ENCODE measurements at regions not wholly inside any gene's neighbourhood (a gene's known extent, or its start where the extent isn't known, plus 50 kb on each side); places are given as distances from the start of the nearest gene placed in this dataset.

- Histone ChIP-seq H4K8ac (ENCODE audit: low read length) (no peak overlapping the region), H3K4me1 (ENCODE audit: control insufficient read depth, insufficient read depth, low read depth, low read length) (peaks cover 4% of the 10 kb centered on the region), H3K23ac (ENCODE audit: low read length in 2 of 2) (no peak overlapping the region), H2BK5ac (ENCODE audit: low read depth, low read length, poor library complexity, severe bottlenecking) (no peak overlapping the region), H4K91ac (ENCODE audit: low read length) (no peak overlapping the region), H3K4ac (ENCODE audit: low read depth in 1 of 2, low read length in 2 of 2) (no peak overlapping the region), H3K79me1 (replicated peaks; ENCODE audit: low read length, poor library complexity, severe bottlenecking) (no peaks in the 10 kb centered on the region), H2BK120ac (ENCODE audit: low read depth, low read length) (no peak overlapping the region), H2BK15ac (ENCODE audit: low read depth, poor library complexity, severe bottlenecking) (no peak overlapping the region), H3K4me2 (ENCODE audit: low read length, poor library complexity, severe bottlenecking) (no peak overlapping the region), H2AK5ac (ENCODE audit: low read length, severe bottlenecking) (no peak overlapping the region), H3K14ac (ENCODE audit: low read length in 2 of 2) (no peak overlapping the region), H3K27me3 (ENCODE audit: control insufficient read depth in 1 of 2, insufficient read depth in 1 of 2, low read length in 2 of 2) (no peaks in the 10 kb centered on the region), H3K9me3 (ENCODE audit: control insufficient read depth, low read length) (no peaks in the 10 kb centered on the region), H3K18ac (ENCODE audit: low read depth in 1 of 2, low read length in 2 of 2) (peak overlapping the region in 1 of 2 experiments; percentile 35), H3K9ac (ENCODE audit: low read length) (no peak overlapping the region), H3K4me3 (ENCODE audit: insufficient read depth in 1 of 2, low read depth in 1 of 2, low read length in 2 of 2) (no peak overlapping the region), H2AFZ (ENCODE audit: low read depth, low read length) (no peak overlapping the region), H3K36me3 (ENCODE audit: control insufficient read depth in 1 of 2, insufficient read depth in 2 of 2, low read depth in 1 of 2, low read length in 2 of 2) (no peaks in the 10 kb centered on the region), H2BK12ac (ENCODE audit: low read length in 2 of 2) (peak overlapping the region in 1 of 2 experiments; percentile 71), H3K27ac (ENCODE audit: low read length, poor library complexity, severe bottlenecking) (no peak overlapping the region)
- DNase-seq, result no peak
- 77% methylated on average over 6 of the region's 6 CpGs for WGBS
These were observed 116.9 kb upstream of the CREB1 start for GRCh38 chr2:207412787-207413310.

DNA sequence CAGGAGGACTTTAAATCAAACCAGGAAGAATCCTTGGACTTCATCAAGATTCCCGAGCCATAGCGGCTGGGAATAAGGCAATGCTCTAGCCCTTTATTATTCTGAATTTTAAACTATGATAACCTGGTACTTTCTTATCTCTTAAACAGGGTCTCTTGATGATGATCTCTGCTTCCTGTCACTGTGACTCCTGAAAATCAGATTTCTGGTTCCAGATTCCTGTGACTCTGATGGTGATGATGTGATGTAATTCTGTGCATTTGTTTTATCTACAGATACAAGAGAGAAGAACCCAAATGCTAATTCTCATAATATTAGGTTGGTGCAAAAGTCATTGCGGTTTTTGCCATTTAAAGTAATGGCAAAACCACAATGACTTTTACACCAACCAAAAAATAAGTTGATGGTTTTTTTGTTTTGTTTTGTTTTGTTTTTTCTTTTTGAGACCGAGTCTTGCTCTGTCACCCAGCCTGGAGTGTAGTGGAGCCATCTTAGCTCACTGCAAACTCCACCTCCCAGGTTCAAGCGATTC lies 116.3 kb upstream of the CREB1 start:
- no peak overlapping the region for H3K4me3 ChIP-seq (ENCODE audit: insufficient read depth in 1 of 2, low read depth in 1 of 2, low read length in 2 of 2)
- no peaks in the 10 kb centered on the region for H3K79me1 ChIP-seq (replicated peaks; ENCODE audit: low read length, poor library complexity, severe bottlenecking)
- H2BK12ac ChIP-seq (ENCODE audit: low read length in 2 of 2), result no peak overlapping the region
- no peaks in the 10 kb centered on the region for H3K36me3 ChIP-seq (ENCODE audit: control insufficient read depth in 1 of 2, insufficient read depth in 2 of 2, low read depth in 1 of 2, low read length in 2 of 2)
- H3K23ac ChIP-seq (ENCODE audit: low read length in 2 of 2), result no peak overlapping the region
- H2BK120ac ChIP-seq (ENCODE audit: low read depth, low read length), result no peak overlapping the region
- H3K27me3 ChIP-seq (ENCODE audit: control insufficient read depth in 1 of 2, insufficient read depth in 1 of 2, low read length in 2 of 2), result no peaks in the 10 kb centered on the region
- 94% methylated on average over 4 of the region's 5 CpGs for WGBS
- no peak for DNase-seq
- H2BK5ac ChIP-seq (ENCODE audit: low read depth, low read length, poor library complexity, severe bottlenecking), result no peak overlapping the region
- no peaks in the 10 kb centered on the region for H3K9me3 ChIP-seq (ENCODE audit: control insufficient read depth, low read length)
- no peak overlapping the region for H4K8ac ChIP-seq (ENCODE audit: low read length)
- no peak overlapping the region for H2BK15ac ChIP-seq (ENCODE audit: low read depth, poor library complexity, severe bottlenecking)
- no peak overlapping the region for H2AK5ac ChIP-seq (ENCODE audit: low read length, severe bottlenecking)
- H3K9ac ChIP-seq (ENCODE audit: low read length), result no peak overlapping the region
- H3K14ac ChIP-seq (ENCODE audit: low read length in 2 of 2), result no peak overlapping the region
- H3K4ac ChIP-seq (ENCODE audit: low read depth in 1 of 2, low read length in 2 of 2), result no peak overlapping the region
- H3K18ac ChIP-seq (ENCODE audit: low read depth in 1 of 2, low read length in 2 of 2), result no peak overlapping the region
- H3K4me2 ChIP-seq (ENCODE audit: low read length, poor library complexity, severe bottlenecking), result no peak overlapping the region
- no peak overlapping the region for H3K27ac ChIP-seq (ENCODE audit: low read length, poor library complexity, severe bottlenecking)
- peaks cover 4% of the 10 kb centered on the region for H3K4me1 ChIP-seq (ENCODE audit: control insufficient read depth, insufficient read depth, low read depth, low read length)
- no peak overlapping the region for H4K91ac ChIP-seq (ENCODE audit: low read length)
- H2AFZ ChIP-seq (ENCODE audit: low read depth, low read length), result no peak overlapping the region

DNA sequence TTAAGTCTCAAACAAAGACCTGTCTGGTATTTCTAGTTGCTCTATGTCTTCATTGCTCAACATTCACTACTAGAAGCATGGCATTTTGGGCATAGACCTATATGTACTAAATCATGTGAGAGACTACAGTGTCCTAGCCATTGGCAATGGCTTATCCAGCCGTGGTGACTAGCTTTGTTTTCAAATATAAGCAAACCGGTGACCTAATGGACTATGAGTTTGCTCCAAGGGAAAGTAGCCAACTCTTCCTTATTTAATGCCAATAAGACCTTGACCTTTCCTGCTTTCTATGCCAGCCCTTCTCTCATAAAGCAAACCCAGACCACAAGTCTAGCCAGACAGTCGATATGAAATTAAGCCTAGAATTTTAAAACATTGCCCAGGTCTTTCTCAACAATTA lies 113.7 kb upstream of the CREB1 start:
- Histone ChIP-seq H3K23ac (ENCODE audit: low read length in 2 of 2) (no peak overlapping the region), H2BK5ac (ENCODE audit: low read depth, low read length, poor library complexity, severe bottlenecking) (no peak overlapping the region), H3K9me3 (ENCODE audit: control insufficient read depth, low read length) (no peaks in the 10 kb centered on the region), H3K4me2 (ENCODE audit: low read length, poor library complexity, severe bottlenecking) (no peak overlapping the region), H3K36me3 (ENCODE audit: control insufficient read depth in 1 of 2, insufficient read depth in 2 of 2, low read depth in 1 of 2, low read length in 2 of 2) (no peaks in the 10 kb centered on the region), H2BK15ac (ENCODE audit: low read depth, poor library complexity, severe bottlenecking) (no peak overlapping the region), H2AFZ (ENCODE audit: low read depth, low read length) (no peak overlapping the region), H2BK12ac (ENCODE audit: low read length in 2 of 2) (no peak overlapping the region), H2BK120ac (ENCODE audit: low read depth, low read length) (no peak overlapping the region), H3K18ac (ENCODE audit: low read depth in 1 of 2, low read length in 2 of 2) (no peak overlapping the region), H4K91ac (ENCODE audit: low read length) (no peak overlapping the region), H3K14ac (ENCODE audit: low read length in 2 of 2) (no peak overlapping the region), H3K79me1 (replicated peaks; ENCODE audit: low read length, poor library complexity, severe bottlenecking) (no peaks in the 10 kb centered on the region), H3K4me3 (ENCODE audit: insufficient read depth in 1 of 2, low read depth in 1 of 2, low read length in 2 of 2) (no peak overlapping the region), H3K27me3 (ENCODE audit: control insufficient read depth in 1 of 2, insufficient read depth in 1 of 2, low read length in 2 of 2) (no peaks in the 10 kb centered on the region), H3K4me1 (ENCODE audit: control insufficient read depth, insufficient read depth, low read depth, low read length) (peaks cover 4% of the 10 kb centered on the region), H3K9ac (ENCODE audit: low read length) (no peak overlapping the region), H3K4ac (ENCODE audit: low read depth in 1 of 2, low read length in 2 of 2) (peak overlapping the region in 1 of 2 experiments; percentile 38), H2AK5ac (ENCODE audit: low read length, severe bottlenecking) (no peak overlapping the region), H3K27ac (ENCODE audit: low read length, poor library complexity, severe bottlenecking) (no peak overlapping the region), H4K8ac (ENCODE audit: low read length) (no peak overlapping the region)
- 93% methylated on average over 3 of the region's 3 CpGs for WGBS
- no peak for DNase-seq

- Histone ChIP-seq H2BK5ac (ENCODE audit: low read depth, low read length, poor library complexity, severe bottlenecking) (no peak overlapping the region), H3K27me3 (ENCODE audit: control insufficient read depth in 1 of 2, insufficient read depth in 1 of 2, low read length in 2 of 2) (no peaks in the 10 kb centered on the region), H2BK12ac (ENCODE audit: low read length in 2 of 2) (no peak overlapping the region), H2AK5ac (ENCODE audit: low read length, severe bottlenecking) (no peak overlapping the region), H3K23ac (ENCODE audit: low read length in 2 of 2) (no peak overlapping the region), H3K4me2 (ENCODE audit: low read length, poor library complexity, severe bottlenecking) (no peak overlapping the region), H3K79me1 (replicated peaks; ENCODE audit: low read length, poor library complexity, severe bottlenecking) (no peaks in the 10 kb centered on the region), H3K36me3 (ENCODE audit: control insufficient read depth in 1 of 2, insufficient read depth in 2 of 2, low read depth in 1 of 2, low read length in 2 of 2) (no peaks in the 10 kb centered on the region), H2BK15ac (ENCODE audit: low read depth, poor library complexity, severe bottlenecking) (no peak overlapping the region), H4K8ac (ENCODE audit: low read length) (no peak overlapping the region), H3K9me3 (ENCODE audit: control insufficient read depth, low read length) (no peaks in the 10 kb centered on the region), H4K91ac (ENCODE audit: low read length) (no peak overlapping the region), H2BK120ac (ENCODE audit: low read depth, low read length) (no peak overlapping the region), H3K4me3 (ENCODE audit: insufficient read depth in 1 of 2, low read depth in 1 of 2, low read length in 2 of 2) (no peak overlapping the region), H3K4ac (ENCODE audit: low read depth in 1 of 2, low read length in 2 of 2) (no peak overlapping the region), H3K18ac (ENCODE audit: low read depth in 1 of 2, low read length in 2 of 2) (no peak overlapping the region), H3K9ac (ENCODE audit: low read length) (no peak overlapping the region), H3K27ac (ENCODE audit: low read length, poor library complexity, severe bottlenecking) (no peak overlapping the region), H3K14ac (ENCODE audit: low read length in 2 of 2) (no peak overlapping the region), H2AFZ (ENCODE audit: low read depth, low read length) (no peak overlapping the region), H3K4me1 (ENCODE audit: control insufficient read depth, insufficient read depth, low read depth, low read length) (peaks cover 4% of the 10 kb centered on the region)
- DNase-seq, result no peak
- 93% methylated on average over 1 of the region's 2 CpGs for WGBS
These were observed 112.9 kb upstream of the CREB1 start for GRCh38 chr2:207416900-207417299.

Measured in mesenchymal stem cell (in vitro differentiated cells and primary cell).